AG04449 (cell line): ENCODE measurements at regions not wholly inside any gene's neighbourhood (a gene's known extent, or its start where the extent isn't known, plus 50 kb on each side); places are given as distances from the start of the nearest gene placed in this dataset.

Experiments
- CTCF ChIA-PET: fragments of 350-600 bp; formaldehyde crosslinking; extraction: SDS; loops from one replicate; lab custom pipeline; 2021; ENCODE audit warnings: antibody characterized with exemption; lab: Yijun Ruan, JAX
- POLR2A ChIA-PET: fragments of 400-600, 350-600 bp; formaldehyde crosslinking; extraction: SDS; loops from one replicate; lab custom pipeline; 2020; ENCODE audit warnings: antibody characterized with exemption, inconsistent platforms; lab: Yijun Ruan, JAX
- DNase-seq: peaks from one replicate; pipeline ENCODE4 v3.0.0-alpha.2; 2010; ENCODE audit warnings: low read depth, low spot score
- H3K4me3 ChIP-seq: 2 replicates; pipeline ENCODE4 v1.5.1; 2011; ENCODE audit warnings: low read depth, mild to moderate bottlenecking, control low read depth, low read length
- TF ChIP-seq, protein P1 (sequence below): IDR thresholded peaks from one replicate; pipeline ENCODE4 v1.5.1; 2011; ENCODE audit warnings: mild to moderate bottlenecking, moderate library complexity, low read length, control low read depth, inconsistent platforms; ENCODE audit not compliant: insufficient read depth; ENCODE audit errors: missing control alignments

- no peak overlapping the region for H3K4me3 ChIP-seq
- POLR2A ChIA-PET, result no interaction called here
- DNase-seq, result no peak
- TF ChIP-seq, protein P1, sequence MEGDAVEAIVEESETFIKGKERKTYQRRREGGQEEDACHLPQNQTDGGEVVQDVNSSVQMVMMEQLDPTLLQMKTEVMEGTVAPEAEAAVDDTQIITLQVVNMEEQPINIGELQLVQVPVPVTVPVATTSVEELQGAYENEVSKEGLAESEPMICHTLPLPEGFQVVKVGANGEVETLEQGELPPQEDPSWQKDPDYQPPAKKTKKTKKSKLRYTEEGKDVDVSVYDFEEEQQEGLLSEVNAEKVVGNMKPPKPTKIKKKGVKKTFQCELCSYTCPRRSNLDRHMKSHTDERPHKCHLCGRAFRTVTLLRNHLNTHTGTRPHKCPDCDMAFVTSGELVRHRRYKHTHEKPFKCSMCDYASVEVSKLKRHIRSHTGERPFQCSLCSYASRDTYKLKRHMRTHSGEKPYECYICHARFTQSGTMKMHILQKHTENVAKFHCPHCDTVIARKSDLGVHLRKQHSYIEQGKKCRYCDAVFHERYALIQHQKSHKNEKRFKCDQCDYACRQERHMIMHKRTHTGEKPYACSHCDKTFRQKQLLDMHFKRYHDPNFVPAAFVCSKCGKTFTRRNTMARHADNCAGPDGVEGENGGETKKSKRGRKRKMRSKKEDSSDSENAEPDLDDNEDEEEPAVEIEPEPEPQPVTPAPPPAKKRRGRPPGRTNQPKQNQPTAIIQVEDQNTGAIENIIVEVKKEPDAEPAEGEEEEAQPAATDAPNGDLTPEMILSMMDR, result no peak
- CTCF ChIA-PET, result interaction anchor here (1.3 kb wide), 1 partner anchor 110 kb away, joined by 5 read pairs; no protein-coding TSS in a partner anchor
These were observed 94.2 kb upstream of the ATXN1 start for GRCh38 chr6:16855460-16855859.

DNA sequence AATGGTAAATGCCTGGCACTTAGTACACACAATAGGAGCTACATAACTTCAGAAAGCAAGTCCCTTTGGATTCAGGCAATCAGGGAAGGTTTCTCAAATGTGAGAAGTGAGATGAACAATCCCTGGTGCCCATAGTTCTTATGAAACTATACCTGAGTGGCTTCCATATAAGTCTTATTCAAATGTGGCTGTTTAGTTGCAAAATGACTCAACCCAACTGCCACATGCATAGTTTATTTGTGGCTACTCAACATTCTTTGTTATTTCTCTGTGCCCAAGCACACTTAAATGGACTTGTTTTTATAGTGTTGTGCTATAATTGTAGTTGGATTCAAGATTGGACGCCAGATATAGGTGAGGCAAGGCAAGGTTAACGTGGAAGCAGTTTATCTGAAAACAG is 93.7 kb upstream of the ATXN1 start:
- DNase-seq, result no peak
- POLR2A ChIA-PET, result no interaction called here
- TF ChIP-seq, protein P1, result no peak
- CTCF ChIA-PET, result interaction anchor here (1.3 kb wide), 1 partner anchor 110 kb away, joined by 5 read pairs; no protein-coding TSS in a partner anchor
- H3K4me3 ChIP-seq, result no peak overlapping the region

DNA sequence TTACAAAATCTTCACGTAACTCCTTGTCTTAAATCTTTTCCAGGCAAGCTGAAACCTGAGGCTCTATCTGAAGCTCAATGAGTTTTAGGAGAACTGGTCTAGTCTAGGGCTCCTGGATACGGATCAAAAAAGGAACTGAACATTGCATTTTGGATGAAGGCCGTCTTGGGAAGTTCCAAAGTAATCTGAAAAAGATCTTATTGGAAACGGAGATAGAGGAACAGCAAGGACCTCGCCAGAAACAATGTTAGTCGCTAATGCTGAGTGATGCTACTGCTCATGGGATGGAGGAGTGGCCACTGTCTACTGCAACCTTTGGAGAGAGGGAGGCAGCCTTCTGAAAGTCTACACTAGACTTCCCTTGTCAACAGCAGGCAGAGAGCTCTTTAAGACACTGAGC is 91.4 kb upstream of the ATXN1 start:
- no peak for DNase-seq
- TF ChIP-seq, protein P1, result no peak
- H3K4me3 ChIP-seq, result no peak overlapping the region
- ChIA-PET POLR2A (no interaction called here), CTCF (no interaction called here)

DNA sequence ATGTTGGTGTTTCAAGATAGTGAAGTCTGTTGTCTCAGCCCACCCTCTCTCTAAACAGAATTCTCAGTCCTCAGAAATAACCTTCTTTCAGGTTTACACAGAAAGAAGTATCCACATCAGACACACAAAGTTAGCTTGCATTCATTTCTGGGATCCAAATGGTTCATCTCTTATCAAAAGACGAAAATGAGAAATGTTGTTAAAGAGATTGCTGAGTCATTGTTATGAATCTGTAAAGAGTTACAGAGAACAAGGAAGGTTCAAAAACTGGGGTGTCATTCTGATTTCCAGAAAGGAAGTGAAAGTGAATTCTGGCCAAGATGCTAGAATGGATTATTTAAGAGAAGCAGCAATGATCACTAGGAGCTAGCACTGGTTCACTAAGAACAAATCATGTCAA is 90.5 kb upstream of the ATXN1 start:
- TF ChIP-seq, protein P1, result no peak
- CTCF ChIA-PET, result interaction anchor here (1.5 kb wide), 1 partner anchor 14 kb away, joined by 3 read pairs; no protein-coding TSS in a partner anchor
- POLR2A ChIA-PET, result no interaction called here
- H3K4me3 ChIP-seq, result no peak overlapping the region
- no peak for DNase-seq

DNA sequence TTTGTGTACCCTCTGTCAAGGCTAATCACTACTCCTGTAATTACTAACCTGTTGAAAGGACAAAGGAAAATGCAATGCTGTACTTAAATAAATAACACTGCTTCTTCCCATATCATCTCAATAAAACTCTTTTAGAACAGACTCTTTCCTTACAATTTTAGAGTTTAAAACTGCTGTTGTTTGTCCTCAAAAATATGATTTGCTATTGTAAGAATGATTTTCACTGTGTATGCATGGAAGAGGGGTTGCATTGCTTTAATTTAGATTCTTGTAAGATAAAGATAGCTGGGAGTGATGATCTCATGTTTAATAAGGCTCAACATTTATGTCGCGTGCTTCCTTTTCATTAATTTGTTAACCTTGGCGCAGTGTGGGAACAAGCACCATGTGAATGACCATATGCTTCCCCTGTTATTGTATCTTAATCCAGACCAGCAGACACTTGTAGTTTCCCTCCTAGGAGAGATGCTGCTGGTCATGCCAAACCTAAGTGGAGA is 89.8 kb upstream of the ATXN1 start:
- no peak for DNase-seq
- ChIA-PET POLR2A (no interaction called here), CTCF (interaction anchor here (1.5 to 1.6 kb wide), 2 partner anchors 15 to 235 kb away, joined by 3 to 4 read pairs; no protein-coding TSS in a partner anchor)
- no peak overlapping the region for H3K4me3 ChIP-seq
- TF ChIP-seq, protein P1, result no peak

GRCh38 chr6:16850681-16851026 is 89.4 kb upstream of the ATXN1 start:
- CTCF ChIA-PET, result interaction anchor here (1.5 to 1.6 kb wide), 2 partner anchors 15 to 235 kb away, joined by 3 to 4 read pairs; no protein-coding TSS in a partner anchor
- no peak overlapping the region for H3K4me3 ChIP-seq
- TF ChIP-seq, protein P1, result no peak
- DNase-seq, result no peak
- POLR2A ChIA-PET, result no interaction called here
